ENCODE measurements at regions not wholly inside any gene's neighbourhood (a gene's known extent, or its start where the extent isn't known, plus 50 kb on each side); places are given as distances from the start of the nearest gene placed in this dataset.

- CTCF ChIA-PET: no interaction called here
- no peaks in the 10 kb centered on the region for H3K4me1 Mint-ChIP-seq
- POLR2A ChIA-PET: no interaction called here
- H3K36me3 Mint-ChIP-seq: no peaks in the 10 kb centered on the region
- H3K27ac ChIP-seq (ENCODE audit: low read depth, low read length): no peak overlapping the region
- ATAC-seq: no peak
- no peak overlapping the region for H3K4me3 Mint-ChIP-seq
- peaks cover 0 to 36% (median 8%) of the 10 kb centered on the region in 11 donors for H3K9me3 Mint-ChIP-seq
- H3K4me3 ChIP-seq (ENCODE audit: low read length): no peak overlapping the region
- no peak overlapping the region for H3K27ac Mint-ChIP-seq
- H3K27me3 ChIP-seq (ENCODE audit: control insufficient read depth in 2 of 2, insufficient read depth in 2 of 2, low read length in 2 of 2): no peaks in the 10 kb centered on the region
- no peaks in the 10 kb centered on the region for H3K9me3 ChIP-seq (ENCODE audit: control insufficient read depth in 2 of 3, low read length in 3 of 3)
- no peaks in the 10 kb centered on the region for H3K36me3 ChIP-seq (ENCODE audit: control insufficient read depth in 2 of 3, insufficient read depth in 3 of 3, low read length in 3 of 3)
- no peaks in the 10 kb centered on the region for H3K27me3 Mint-ChIP-seq
- H3K4me1 ChIP-seq (ENCODE audit: control insufficient read depth in 2 of 2, insufficient read depth in 2 of 2, low read length in 2 of 2): no peaks in the 10 kb centered on the region
- intact Hi-C loops (cut with micrococcal nuclease): no loop called here
- DNase-seq: no peak
Observed at GRCh38 chr3:6518709-6519345, 342.1 kb upstream of the GRM7 start.

DNA sequence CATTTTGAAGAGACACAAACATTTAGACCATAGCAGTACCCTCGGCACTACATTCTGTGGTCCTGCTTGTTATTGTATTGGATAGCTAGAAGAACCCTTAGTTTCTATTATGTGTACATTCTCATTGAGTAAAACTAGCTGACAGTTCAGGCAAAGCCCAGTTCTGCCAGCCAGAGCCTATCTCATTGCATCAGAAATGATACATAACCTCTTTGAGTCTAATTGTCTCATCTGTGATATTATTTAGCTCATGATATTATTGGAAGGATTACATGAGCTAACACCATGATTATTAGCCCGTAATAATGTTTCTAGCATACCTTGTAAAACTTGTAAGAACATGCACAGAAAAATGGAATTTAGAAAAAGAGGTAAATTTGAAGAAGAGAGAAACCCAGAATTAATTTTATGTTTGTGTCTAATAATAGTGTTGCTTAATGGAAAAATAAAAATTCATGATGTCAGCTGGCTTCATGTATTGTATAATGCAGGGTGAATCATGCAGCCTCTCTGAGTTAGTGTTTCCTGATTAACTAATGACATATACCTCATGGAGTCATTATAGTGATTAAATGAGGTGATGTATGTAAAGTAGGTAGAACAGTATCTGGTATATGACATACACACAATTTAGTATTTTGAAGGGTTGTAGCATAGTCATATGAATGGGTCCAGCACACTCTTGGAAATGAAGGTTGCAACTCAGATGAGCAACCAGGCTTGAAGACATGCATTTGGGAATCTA, 339.4 kb upstream of the GRM7 start:
- no peak for DNase-seq
- H3K36me3 ChIP-seq (ENCODE audit: control insufficient read depth in 2 of 3, insufficient read depth in 3 of 3, low read length in 3 of 3): no peaks in the 10 kb centered on the region
- Mint-ChIP-seq H3K4me3 (no peak overlapping the region), H3K36me3 (no peaks in the 10 kb centered on the region), H3K4me1 (no peaks in the 10 kb centered on the region), H3K27me3 (no peaks in the 10 kb centered on the region), H3K9me3 (peaks cover 0 to 19% (median 6%) of the 10 kb centered on the region in 11 donors), H3K27ac (no peak overlapping the region)
- POLR2A ChIA-PET: interaction anchor here (0.6 kb wide), 1 partner anchor 18 kb away, joined by 3 read pairs; no protein-coding TSS in a partner anchor
- no peaks in the 10 kb centered on the region for H3K9me3 ChIP-seq (ENCODE audit: control insufficient read depth in 2 of 3, low read length in 3 of 3)
- ATAC-seq: no peak
- H3K4me3 ChIP-seq (ENCODE audit: low read length): no peak overlapping the region
- CTCF ChIA-PET: no interaction called here
- H3K4me1 ChIP-seq (ENCODE audit: control insufficient read depth in 2 of 2, insufficient read depth in 2 of 2, low read length in 2 of 2): no peaks in the 10 kb centered on the region
- intact Hi-C loops (cut with micrococcal nuclease): no loop called here
- no peaks in the 10 kb centered on the region for H3K27me3 ChIP-seq (ENCODE audit: control insufficient read depth in 2 of 2, insufficient read depth in 2 of 2, low read length in 2 of 2)
- no peak overlapping the region for H3K27ac ChIP-seq (ENCODE audit: low read depth, low read length)

GRCh38 chr3:6522191-6522590, 338.7 kb upstream of the GRM7 start:
- Mint-ChIP-seq H3K36me3 (no peaks in the 10 kb centered on the region), H3K4me1 (no peaks in the 10 kb centered on the region), H3K9me3 (peaks cover 0 to 19% (median 6%) of the 10 kb centered on the region in 11 donors), H3K4me3 (no peak overlapping the region), H3K27me3 (no peaks in the 10 kb centered on the region), H3K27ac (no peak overlapping the region)
- intact Hi-C loops (cut with micrococcal nuclease): no loop called here
- POLR2A ChIA-PET: interaction anchor here (0.6 kb wide), 1 partner anchor 19 kb away, joined by 3 read pairs; no protein-coding TSS in a partner anchor
- Histone ChIP-seq H3K4me3 (ENCODE audit: low read length) (no peak overlapping the region), H3K36me3 (ENCODE audit: control insufficient read depth in 2 of 3, insufficient read depth in 3 of 3, low read length in 3 of 3) (no peaks in the 10 kb centered on the region), H3K9me3 (ENCODE audit: control insufficient read depth in 2 of 3, low read length in 3 of 3) (no peaks in the 10 kb centered on the region), H3K27me3 (ENCODE audit: control insufficient read depth in 2 of 2, insufficient read depth in 2 of 2, low read length in 2 of 2) (no peaks in the 10 kb centered on the region), H3K4me1 (ENCODE audit: control insufficient read depth in 2 of 2, insufficient read depth in 2 of 2, low read length in 2 of 2) (no peaks in the 10 kb centered on the region), H3K27ac (ENCODE audit: low read depth, low read length) (no peak overlapping the region)
- CTCF ChIA-PET: no interaction called here
- DNase-seq (no peak), ATAC-seq (no peak)

GRCh38 chr3:6523043-6523442, 337.9 kb upstream of the GRM7 start:
- Histone ChIP-seq H3K4me3 (ENCODE audit: low read length) (no peak overlapping the region), H3K9me3 (ENCODE audit: control insufficient read depth in 2 of 3, low read length in 3 of 3) (no peaks in the 10 kb centered on the region), H3K4me1 (ENCODE audit: control insufficient read depth in 2 of 2, insufficient read depth in 2 of 2, low read length in 2 of 2) (no peaks in the 10 kb centered on the region), H3K27me3 (ENCODE audit: control insufficient read depth in 2 of 2, insufficient read depth in 2 of 2, low read length in 2 of 2) (no peaks in the 10 kb centered on the region), H3K27ac (ENCODE audit: low read depth, low read length) (no peak overlapping the region), H3K36me3 (ENCODE audit: control insufficient read depth in 2 of 3, insufficient read depth in 3 of 3, low read length in 3 of 3) (no peaks in the 10 kb centered on the region)
- no peaks in the 10 kb centered on the region for H3K4me1 Mint-ChIP-seq
- no peak for ATAC-seq
- no peaks in the 10 kb centered on the region for H3K27me3 Mint-ChIP-seq
- ChIA-PET CTCF (no interaction called here), POLR2A (no interaction called here)
- H3K36me3 Mint-ChIP-seq: no peaks in the 10 kb centered on the region
- DNase-seq: no peak
- no peak overlapping the region for H3K4me3 Mint-ChIP-seq
- peaks cover 0 to 14% (median 6%) of the 10 kb centered on the region in 11 donors for H3K9me3 Mint-ChIP-seq
- no peak overlapping the region for H3K27ac Mint-ChIP-seq
- intact Hi-C loops (cut with micrococcal nuclease): no loop called here

- peaks cover 0 to 8% (median 5%) of the 10 kb centered on the region in 11 donors for H3K9me3 Mint-ChIP-seq
- ChIA-PET POLR2A (no interaction called here), CTCF (no interaction called here)
- H3K4me3 Mint-ChIP-seq: no peak overlapping the region
- ATAC-seq: no peak
- Histone ChIP-seq H3K27me3 (ENCODE audit: control insufficient read depth in 2 of 2, insufficient read depth in 2 of 2, low read length in 2 of 2) (no peaks in the 10 kb centered on the region), H3K4me3 (ENCODE audit: low read length) (no peak overlapping the region), H3K9me3 (ENCODE audit: control insufficient read depth in 2 of 3, low read length in 3 of 3) (no peaks in the 10 kb centered on the region), H3K4me1 (ENCODE audit: control insufficient read depth in 2 of 2, insufficient read depth in 2 of 2, low read length in 2 of 2) (no peaks in the 10 kb centered on the region), H3K27ac (ENCODE audit: low read depth, low read length) (no peak overlapping the region), H3K36me3 (ENCODE audit: control insufficient read depth in 2 of 3, insufficient read depth in 3 of 3, low read length in 3 of 3) (no peaks in the 10 kb centered on the region)
- H3K36me3 Mint-ChIP-seq: no peaks in the 10 kb centered on the region
- H3K4me1 Mint-ChIP-seq: no peaks in the 10 kb centered on the region
- intact Hi-C loops (cut with micrococcal nuclease): no loop called here
- H3K27ac Mint-ChIP-seq: no peak overlapping the region
- H3K27me3 Mint-ChIP-seq: no peaks in the 10 kb centered on the region
- DNase-seq: no peak
Observed at GRCh38 chr3:6524479-6524878, 336.4 kb upstream of the GRM7 start.

DNA sequence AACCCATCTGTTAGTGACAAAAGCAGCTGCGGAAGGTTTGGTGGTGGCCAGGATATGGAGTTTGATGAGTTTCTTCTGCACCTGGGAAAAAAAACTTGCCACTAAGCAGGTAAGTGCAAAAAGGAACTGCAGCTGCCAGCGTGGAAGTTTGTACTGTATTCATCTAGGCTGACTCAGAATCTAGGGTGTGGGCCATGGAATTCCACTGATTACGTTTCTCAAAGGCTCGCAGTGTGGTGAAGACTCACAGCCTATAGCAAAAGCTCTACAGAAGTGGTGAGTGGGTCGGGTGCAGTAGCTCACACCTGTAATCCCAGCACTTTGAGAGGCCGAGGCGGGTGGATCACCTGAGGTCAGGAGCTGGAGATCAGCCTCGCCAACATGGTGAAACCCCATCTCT, 334.6 kb upstream of the GRM7 start:
- ChIA-PET POLR2A (no interaction called here), CTCF (no interaction called here)
- Mint-ChIP-seq H3K4me1 (no peaks in the 10 kb centered on the region), H3K27me3 (no peaks in the 10 kb centered on the region), H3K27ac (no peak overlapping the region), H3K36me3 (no peaks in the 10 kb centered on the region), H3K4me3 (no peak overlapping the region), H3K9me3 (peaks cover 0 to 8% (median 0%) of the 10 kb centered on the region in 11 donors)
- intact Hi-C loops (cut with micrococcal nuclease): no loop called here
- Histone ChIP-seq H3K27ac (ENCODE audit: low read depth, low read length) (no peak overlapping the region), H3K4me1 (ENCODE audit: control insufficient read depth in 2 of 2, insufficient read depth in 2 of 2, low read length in 2 of 2) (no peaks in the 10 kb centered on the region), H3K9me3 (ENCODE audit: control insufficient read depth in 2 of 3, low read length in 3 of 3) (no peaks in the 10 kb centered on the region), H3K27me3 (ENCODE audit: control insufficient read depth in 2 of 2, insufficient read depth in 2 of 2, low read length in 2 of 2) (no peaks in the 10 kb centered on the region), H3K36me3 (ENCODE audit: control insufficient read depth in 2 of 3, insufficient read depth in 3 of 3, low read length in 3 of 3) (no peaks in the 10 kb centered on the region), H3K4me3 (ENCODE audit: low read length) (no peak overlapping the region)
- no peak for ATAC-seq
- no peak for DNase-seq

DNA sequence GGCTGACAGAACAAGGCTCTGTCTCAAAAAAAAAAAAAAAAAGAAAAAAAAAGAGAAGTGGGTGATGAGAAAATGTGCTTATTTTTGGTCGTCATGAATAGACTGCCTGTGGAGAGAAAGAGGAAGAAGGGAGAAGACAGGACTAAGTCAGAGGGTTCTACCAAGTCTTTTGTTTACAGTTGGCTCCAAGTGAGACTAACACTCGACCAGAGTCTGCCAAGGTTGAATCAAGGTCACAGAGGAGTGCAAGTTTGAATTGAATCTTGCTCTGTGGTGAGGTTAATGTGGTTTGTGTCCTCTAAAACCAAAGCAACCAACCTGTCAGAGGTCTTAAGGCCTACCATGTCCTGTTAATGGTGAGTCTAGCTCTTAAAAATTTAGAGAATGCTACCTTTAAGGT, 334.1 kb upstream of the GRM7 start:
- no peaks in the 10 kb centered on the region for H3K4me1 ChIP-seq (ENCODE audit: control insufficient read depth in 2 of 2, insufficient read depth in 2 of 2, low read length in 2 of 2)
- CTCF ChIA-PET: no interaction called here
- no peaks in the 10 kb centered on the region for H3K27me3 Mint-ChIP-seq

More for the DNA sequence above, 334.1 kb upstream of the GRM7 start:
- POLR2A ChIA-PET: no interaction called here
- ATAC-seq (no peak), DNase-seq (no peak)
- Mint-ChIP-seq H3K9me3 (peaks cover 0 to 8% (median 0%) of the 10 kb centered on the region in 11 donors), H3K27ac (no peak overlapping the region), H3K36me3 (no peaks in the 10 kb centered on the region), H3K4me1 (no peaks in the 10 kb centered on the region), H3K4me3 (no peak overlapping the region)
- no peaks in the 10 kb centered on the region for H3K9me3 ChIP-seq (ENCODE audit: control insufficient read depth in 2 of 3, low read length in 3 of 3)
- H3K36me3 ChIP-seq (ENCODE audit: control insufficient read depth in 2 of 3, insufficient read depth in 3 of 3, low read length in 3 of 3): no peaks in the 10 kb centered on the region
- intact Hi-C loops (cut with micrococcal nuclease): no loop called here
- no peak overlapping the region for H3K27ac ChIP-seq (ENCODE audit: low read depth, low read length)
- H3K4me3 ChIP-seq (ENCODE audit: low read length): no peak overlapping the region
- no peaks in the 10 kb centered on the region for H3K27me3 ChIP-seq (ENCODE audit: control insufficient read depth in 2 of 2, insufficient read depth in 2 of 2, low read length in 2 of 2)

Data from naive thymus-derived CD4-positive, alpha-beta T cell (primary cell).